Right renal pelvis (tissue), 4 donors: ENCODE measurements at regions not wholly inside any gene's neighbourhood (a gene's known extent, or its start where the extent isn't known, plus 50 kb on each side); places are given as distances from the start of the nearest gene placed in this dataset.
"Not testable (repeated sequence)": the region's sequence is repeated elsewhere in the genome, so short reads cannot be mapped to it uniquely, and the experiment has no call there.

Experiments used
- DNase-seq, 4 donors: peaks; one replicate each; pipeline ENCODE4 v3.0.0-alpha.2; 2013; ENCODE audit warnings: low read depth in 4 of 4, low spot score in 3 of 4, missing footprints in 1 of 4

- no peak for DNase-seq
Observed at GRCh38 chr4:126738527-126738923, 894.2 kb upstream of the INTU start.

- no peak for DNase-seq
Observed at GRCh38 chr4:126738926-126739325, 893.8 kb upstream of the INTU start.

- DNase-seq: no peak
Observed at GRCh38 chr4:126740687-126741086, 892.1 kb upstream of the INTU start.

GRCh38 chr4:126742048-126742447, 890.7 kb upstream of the INTU start:
- no peak for DNase-seq

GRCh38 chr4:126742885-126743284, 889.9 kb upstream of the INTU start:
- DNase-seq: no peak

DNA sequence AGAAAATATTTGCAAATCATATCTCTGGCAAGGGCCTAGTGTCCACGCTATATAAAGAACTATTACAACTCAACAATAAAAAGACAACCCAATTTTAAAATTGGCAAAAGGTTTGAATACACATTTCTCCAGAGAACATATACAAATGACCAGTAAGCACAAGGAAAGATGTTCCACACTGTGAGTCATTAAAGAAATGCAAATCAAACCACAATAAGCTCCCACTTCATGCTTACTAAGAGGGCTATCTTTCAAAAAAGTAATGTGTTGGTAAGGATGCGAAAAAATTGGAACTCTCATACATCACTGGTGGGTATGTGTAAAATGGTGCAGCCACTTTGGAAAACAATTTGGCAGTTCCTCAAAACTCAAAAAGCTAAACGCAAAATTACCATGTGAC, 884.0 kb upstream of the INTU start:
- no peak for DNase-seq

- no peak for DNase-seq
Observed at GRCh38 chr4:126750723-126751122, 882.0 kb upstream of the INTU start.

DNA sequence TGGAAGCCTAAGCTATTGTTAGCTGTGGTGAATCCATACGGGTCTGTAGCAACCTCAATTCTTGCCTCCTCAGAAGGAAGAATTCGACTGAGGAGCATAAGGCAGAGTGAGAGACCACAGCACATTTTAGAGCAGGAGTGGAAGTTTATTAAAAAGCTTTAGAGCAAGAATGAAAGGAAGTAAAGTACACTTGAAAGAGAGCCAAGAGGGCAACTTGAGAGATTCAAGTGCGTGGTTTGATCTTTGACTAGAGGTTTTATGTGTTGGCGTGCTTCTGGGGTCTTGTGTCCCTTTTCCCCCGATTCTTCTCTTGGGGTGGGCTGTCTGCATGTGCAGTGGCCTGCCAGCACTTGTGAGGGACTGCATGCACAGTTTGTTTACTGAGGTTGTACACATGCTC, 880.6 kb upstream of the INTU start:
- no peak for DNase-seq

- no peak for DNase-seq
Observed at GRCh38 chr4:126752702-126753101, 880.1 kb upstream of the INTU start.

DNA sequence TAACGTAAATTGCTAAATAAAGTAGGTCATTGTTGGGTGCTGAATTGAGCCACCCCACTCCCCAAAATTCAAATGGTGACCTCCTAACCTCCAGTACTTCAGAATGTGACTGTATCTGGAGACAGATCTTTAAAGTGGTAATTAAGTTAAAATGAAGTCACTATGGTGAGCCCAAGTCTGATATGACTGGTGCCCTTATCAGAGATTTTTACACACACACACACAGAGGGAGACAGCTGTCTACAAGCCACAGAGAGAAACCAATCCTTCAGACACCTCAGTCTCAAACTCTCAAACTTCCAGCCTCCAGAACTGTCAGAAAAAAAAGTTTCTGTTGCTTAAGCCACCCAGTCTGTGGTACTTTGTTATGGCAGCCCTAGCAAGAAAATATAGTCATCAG, 879.2 kb upstream of the INTU start:
- no peak for DNase-seq

DNA sequence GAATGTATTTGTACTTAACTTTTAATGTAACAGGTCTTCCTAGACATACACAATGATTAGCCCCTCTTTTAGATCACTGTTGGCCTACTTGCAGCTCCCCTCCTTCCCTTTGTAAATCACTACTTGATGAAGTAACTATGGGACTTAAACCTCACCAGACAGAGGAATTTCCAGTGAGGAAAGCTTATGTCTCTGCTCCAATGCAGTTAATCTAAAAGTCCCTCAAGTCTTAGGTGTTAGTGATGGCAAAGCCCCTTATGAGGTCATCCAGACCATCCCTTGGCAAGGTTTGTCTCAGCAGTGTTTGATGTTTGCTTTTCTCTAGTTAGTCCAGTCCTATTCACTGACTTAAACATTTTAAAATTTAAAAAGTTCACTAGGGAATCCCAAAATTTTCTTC, 877.3 kb upstream of the INTU start:
- DNase-seq: no peak

GRCh38 chr4:126756050-126756829, 876.5 kb upstream of the INTU start:
- no peak for DNase-seq

- no peak for DNase-seq
Observed at GRCh38 chr4:126757219-126757618, 875.5 kb upstream of the INTU start.

DNA sequence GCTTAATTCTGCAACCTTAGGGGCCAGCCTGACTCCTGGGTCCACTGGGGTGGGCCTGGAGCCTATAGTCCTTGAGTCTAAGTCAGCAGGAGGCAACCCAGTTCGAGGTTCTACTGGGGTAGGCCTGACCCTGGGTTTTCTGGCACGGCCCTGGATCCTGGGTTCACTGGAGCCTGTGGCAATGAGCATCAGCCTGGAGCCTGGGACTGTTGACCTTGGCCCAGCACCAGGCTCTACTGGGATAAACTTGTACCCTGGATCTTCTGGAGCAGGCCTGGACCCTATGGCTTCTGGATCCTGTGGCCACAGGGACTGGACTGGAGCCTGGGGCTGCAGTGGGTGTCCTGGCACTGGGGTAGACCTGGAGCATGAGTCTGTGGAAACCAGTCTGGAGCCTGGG, 874.3 kb upstream of the INTU start:
- no peak for DNase-seq

DNA sequence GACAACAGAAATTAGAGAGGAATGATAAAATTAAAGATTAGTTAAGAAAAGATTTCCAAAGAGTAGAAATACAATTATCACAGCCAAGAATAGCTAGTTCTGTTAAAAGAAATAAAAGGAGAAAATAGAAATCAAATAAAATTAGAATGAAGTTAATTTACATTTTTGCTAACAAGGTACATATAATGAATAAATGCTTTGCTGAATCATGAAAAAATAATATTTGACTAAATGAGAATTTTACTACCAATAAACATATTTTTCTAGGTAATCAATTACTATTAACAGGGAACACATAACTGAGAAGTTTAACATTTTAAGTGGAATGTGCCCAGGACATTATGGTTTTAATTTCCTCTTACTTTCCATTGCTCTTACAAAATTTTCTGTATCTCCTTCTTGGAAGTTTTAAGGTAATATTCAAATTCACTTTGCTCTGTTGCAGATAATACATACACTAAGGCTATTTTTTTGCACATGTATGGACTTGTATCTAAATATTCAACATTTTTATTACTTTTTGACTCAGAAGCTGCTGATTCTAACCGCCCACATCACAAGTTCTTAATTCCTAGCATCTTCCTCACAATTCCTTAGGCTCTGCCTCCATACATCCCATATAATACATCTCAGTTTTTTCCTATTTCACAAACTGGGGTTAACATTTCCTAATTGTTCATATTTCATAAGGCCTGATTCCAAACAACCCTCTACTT, 870.7 kb upstream of the INTU start:
- no peak for DNase-seq

DNA sequence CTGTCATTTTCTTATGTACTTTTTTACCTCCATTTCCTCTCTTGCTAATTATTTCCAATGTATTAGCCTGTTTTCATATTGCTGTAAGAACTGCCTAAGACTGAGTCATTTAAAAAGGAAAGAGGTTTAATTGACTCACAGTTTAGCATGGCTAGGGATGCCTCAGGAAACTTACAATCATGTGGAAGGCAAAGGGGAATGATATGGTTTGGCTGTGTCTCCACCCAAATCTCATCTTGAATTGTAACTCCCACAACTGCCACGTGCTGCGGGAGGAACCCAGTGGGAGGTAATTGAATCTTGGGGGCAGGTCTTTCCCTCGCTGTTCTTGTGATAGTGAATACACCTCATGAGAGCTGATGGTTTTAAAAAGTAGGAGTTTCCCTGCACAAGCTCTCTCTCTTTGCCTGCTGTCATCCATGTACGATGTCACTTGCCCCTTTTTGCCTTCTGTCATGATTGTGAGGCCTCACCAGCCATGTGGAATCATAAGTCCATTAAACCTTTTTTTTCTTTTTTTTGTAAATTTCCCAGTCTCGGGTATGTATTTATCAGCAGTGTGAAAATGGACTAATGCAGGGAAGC, 870.0 kb upstream of the INTU start:
- no peak for DNase-seq

GRCh38 chr4:126766241-126766640, 866.5 kb upstream of the INTU start:
- peak in 1 of 4 donors; percentile 7 for DNase-seq

DNA sequence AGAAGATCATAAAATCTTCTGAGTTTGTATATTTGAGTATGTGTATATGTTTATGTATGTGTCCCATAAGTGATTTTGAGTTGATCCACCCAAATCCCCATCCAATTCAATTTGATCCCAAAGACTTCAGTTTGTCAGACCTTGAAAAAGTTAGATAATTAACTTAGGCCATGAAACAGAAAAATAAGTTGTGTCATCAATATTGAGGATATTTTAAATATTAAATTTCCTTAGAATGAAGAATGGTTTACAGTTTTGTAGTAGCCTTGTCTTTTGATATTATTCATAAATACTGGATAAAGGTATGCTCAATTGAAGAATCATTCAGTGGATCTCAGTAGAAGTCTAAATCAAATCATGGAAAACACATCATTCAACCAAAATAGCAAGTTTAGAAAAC, 864.4 kb upstream of the INTU start:
- DNase-seq: no peak

DNA sequence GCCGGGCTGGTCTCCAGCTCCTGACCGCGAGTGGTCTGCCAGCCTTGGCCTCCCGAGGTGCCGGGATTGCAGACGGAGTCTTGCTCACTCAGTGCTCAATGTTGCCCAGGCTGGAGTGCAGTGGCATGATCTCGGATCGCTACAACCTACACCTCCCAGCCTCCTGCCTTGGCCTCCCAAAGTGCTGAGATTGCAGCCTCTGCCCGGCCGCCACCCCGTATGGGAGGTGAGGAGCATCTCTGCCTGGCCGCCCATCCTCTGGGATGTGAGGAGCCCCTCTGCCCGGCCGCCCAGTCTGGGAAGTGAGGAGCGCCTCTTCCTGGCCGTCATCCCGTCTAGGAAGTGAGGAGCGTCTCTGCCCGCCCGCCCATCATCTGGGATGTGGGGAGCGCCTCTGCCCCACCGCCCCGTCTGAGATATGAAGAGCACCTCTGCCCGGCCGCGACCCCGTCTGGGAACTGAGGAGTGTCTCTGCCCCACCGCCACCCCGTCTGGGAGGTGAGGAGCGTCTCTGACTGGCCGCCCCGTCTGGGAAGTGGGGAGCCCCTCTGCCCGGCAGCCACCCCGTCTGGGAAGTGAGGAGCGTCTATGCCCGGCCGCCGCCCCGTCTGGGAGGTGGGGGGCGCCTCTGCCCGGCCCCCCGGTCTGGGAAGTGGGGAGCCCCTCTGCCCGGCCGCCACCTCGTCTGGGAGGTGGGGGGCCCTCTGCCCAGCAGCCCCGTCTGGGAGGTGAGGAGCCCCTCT, 861.8 kb upstream of the INTU start:
- not testable (repeated sequence) for DNase-seq

DNA sequence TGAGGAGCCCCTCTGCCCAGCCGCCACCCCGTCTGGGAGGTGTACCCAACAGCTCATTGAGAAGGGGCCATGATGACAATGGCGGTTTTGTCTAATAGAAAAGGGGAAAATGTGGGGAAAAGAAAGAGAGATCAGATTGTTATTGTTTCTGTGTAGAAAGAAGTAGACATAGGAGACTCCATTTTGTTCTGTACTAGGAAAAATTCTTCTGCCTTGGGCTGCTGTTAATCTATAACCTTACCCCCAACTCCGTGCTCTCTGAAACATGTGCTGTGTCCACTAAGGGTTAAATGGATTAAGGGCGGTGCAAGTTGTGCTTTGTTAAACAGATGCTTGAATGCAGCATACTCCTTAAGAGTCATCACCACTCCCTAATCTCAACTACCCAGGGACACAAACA, 861.1 kb upstream of the INTU start:
- DNase-seq: not testable (repeated sequence)

GRCh38 chr4:126772662-126773061, 860.1 kb upstream of the INTU start:
- DNase-seq: no peak
